ENCODE measurements at regions not wholly inside any gene's neighbourhood (a gene's known extent, or its start where the extent isn't known, plus 50 kb on each side); places are given as distances from the start of the nearest gene placed in this dataset.
"Not testable (repeated sequence)": the region's sequence is repeated elsewhere in the genome, so short reads cannot be mapped to it uniquely, and the experiment has no call there.

- DNase-seq: no peak
These were observed 264.3 kb upstream of the RIMS1 start for GRCh38 chr6:71621918-71622519.

- DNase-seq: no peak
These were observed 244.2 kb upstream of the RIMS1 start for GRCh38 chr6:71642120-71642519.

DNA sequence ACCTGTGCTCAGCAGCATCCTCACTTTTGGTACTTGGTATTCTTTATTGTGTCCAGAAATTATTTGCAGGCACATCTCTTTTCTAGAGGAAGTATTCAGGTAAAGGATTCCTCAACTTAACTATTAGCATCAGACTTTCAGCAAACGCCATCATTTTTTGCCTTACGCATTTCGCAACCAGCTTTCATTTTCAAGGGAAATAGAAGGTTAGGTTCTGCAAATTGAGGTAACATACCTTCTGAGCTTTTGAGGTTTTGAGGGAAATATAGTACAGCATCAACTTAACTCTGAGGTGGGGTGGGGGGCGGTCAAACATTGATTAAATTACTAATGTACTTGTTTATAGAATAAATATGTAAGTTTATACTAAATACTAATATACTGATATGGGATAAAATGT is 243.6 kb upstream of the RIMS1 start:
- no peak for DNase-seq

- DNase-seq: no peak
These were observed 241.1 kb upstream of the RIMS1 start for GRCh38 chr6:71645299-71645698.

DNA sequence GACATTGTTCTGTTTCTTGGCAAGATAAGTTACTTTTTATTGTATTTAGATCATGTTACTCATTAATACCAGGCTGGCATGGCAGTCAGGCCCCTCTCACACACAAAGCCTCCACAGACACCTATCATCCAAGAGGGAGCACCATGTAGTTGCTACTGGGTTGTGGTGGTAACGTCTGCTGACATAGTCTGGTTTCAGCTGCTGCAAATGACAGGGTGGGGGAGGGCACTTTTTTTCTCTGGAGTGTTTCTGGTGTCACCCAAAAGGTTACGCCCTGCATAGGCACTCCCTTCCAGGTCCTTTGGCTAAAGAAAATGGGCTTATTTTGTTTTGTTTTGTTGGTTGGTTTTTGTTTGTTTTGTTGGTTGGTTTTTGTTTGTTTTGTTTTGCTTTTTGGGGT is 236.4 kb upstream of the RIMS1 start:
- no peak for DNase-seq

DNA sequence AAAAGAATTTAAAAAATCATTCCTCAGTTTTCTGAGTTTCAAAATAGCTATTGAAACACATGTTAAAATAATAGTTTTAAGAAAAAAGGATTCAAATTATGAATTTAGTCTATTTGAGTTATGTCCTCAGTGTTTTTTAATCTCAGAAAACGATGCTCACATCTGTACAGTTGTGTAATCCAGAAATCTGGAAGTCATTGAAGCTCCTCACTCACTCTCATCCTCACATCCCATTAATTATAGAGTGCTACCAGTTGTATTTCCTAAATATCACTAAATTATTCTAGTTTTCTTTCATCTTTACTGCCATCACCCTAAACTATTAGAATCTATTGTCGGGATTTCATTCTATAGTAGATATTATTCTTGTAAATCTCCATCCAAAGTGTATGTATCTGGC is 234.7 kb upstream of the RIMS1 start:
- DNase-seq: no peak

DNA sequence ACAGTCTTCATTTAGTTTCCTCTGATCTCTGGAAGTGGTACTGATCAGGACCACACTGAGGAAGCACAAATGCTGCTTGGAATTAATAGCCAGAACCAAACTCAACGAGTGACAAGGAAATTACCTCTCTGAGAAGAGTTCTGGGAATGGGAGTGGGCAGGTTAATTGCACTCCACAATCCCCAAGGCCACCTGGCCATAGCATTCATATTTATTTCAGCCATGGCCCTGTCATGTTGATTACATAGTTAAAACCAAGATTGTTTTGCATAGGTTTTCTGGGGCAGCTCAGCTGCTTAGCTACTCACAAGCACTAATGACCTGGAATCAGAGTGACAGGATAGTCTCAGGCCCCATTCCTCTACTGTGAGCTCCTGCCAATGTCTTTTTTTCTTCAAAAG is 230.2 kb upstream of the RIMS1 start:
- no peak for DNase-seq

DNA sequence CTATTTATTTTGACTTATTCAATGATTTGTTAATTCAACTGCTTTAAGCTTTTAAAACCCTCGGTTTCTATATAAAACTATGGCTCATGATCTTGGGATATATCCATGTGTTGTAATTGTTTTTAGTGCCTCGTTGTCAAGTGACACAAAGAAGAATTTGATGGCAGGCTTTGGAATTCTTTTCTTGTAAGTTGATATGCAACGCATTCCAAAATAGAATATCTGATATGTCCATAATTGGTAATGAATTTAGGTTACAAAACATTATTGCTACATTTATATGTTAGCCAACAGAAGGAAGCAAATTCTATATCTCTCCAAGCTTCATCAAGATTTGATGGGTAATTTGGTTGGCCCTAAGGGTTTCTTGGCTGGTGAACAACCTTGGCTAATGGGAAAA is 220.4 kb upstream of the RIMS1 start:
- DNase-seq: no peak

DNA sequence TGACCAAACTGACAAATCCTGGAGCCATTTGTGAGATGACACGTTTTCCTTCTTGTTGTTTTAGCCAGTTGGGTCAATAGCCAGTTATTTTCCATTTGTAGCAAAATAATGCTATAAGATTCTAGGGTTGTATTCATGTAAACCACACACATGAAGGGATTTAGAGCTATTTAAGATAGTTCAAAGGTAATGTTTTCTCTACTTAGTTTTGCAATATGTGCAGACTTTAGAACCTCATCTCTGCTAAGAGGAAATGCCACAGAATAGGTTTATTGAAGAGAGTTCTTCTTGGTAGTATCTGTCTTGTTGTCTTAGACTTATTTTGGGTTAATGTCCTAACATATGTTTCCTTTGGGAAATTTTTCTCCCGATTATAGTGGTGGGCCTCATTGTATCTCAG is 213.5 kb upstream of the RIMS1 start:
- no peak for DNase-seq

DNA sequence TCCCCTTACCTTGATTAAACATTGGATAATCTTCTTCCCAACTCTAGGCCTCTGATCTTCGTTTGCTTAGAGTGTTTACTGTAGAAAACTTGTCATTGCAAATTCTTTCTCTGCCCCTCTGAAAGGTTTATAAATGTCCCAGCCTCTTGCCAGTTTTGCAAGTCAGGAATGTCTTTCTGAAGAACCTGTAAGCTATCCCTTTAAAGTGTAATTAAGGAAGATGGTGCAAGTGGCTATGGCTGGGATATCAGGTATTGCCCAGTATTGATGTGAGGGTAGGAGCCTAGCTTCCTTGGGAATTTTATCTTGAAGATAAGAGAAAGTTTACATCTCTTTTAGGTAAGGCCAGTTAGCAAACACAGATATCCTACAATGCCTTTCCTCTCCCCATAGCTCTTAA is 211.0 kb upstream of the RIMS1 start:
- DNase-seq: no peak

DNA sequence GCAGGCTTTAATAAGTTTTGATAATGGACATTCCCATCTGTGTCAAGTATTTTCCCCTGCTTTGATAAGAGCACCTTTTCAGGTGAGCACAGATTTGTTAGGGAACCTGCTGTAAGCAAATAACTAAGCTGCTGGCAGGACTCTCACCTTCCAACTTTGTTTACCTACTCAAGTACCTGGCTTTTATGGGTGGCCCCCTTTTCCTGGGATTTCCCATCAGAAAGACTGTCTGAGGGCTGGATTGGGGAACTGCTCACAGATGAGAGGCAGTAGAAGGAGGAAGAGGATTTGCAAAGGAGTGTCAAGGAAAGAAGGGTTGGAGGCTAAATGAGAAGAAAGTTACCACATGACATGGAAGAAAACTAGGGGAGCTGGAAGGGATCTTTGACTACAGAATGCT is 210.1 kb upstream of the RIMS1 start:
- DNase-seq: no peak

DNA sequence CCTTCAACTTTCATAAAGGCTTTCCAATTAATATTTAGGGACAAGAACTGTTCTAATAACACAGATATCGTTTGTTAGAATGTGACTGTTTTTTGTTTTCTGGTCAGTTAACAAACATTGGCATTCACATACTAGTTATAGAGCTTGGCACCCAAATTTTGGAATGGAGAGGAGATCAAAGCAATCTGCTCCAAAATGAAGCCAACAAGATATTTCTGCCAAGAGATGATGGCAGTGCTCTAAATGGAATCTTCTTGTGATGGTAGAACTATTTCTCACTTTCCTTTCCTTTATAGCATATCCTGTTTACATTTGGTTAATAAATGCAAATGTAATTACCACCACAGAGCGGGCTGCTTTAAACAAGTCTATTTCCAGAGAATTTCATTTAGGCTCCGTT is 208.3 kb upstream of the RIMS1 start:
- no peak for DNase-seq

DNA sequence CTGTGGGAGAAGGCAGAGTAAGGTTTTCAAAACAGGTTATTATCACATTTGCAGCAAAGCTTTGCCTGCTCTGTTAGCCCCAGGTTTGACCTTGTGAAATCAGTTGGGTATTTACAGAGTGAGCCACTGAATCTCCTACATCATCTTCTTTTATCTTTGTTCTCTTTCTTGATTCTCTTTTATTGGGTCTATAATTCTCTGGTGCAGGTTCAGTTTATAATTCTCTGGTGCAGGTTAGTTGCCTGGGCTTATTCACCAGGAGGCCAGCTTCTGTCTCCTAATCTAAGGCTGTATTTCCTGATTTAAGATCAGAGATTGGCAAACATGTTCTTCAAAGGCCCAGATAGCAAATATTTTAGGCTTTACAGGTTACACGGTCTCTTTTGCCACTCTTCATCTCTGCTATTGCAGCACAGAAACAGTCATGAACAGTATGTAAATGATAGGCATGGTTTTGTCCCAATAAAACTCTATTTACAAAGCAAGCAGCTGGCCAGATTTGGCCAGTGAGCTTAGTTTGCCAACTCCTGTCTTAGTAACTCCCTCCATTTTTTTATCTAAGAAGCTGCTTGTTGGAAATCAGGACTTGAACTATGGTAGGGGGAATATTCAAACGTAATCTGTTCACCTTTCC is 205.0 kb upstream of the RIMS1 start:
- no peak for DNase-seq

- not testable (repeated sequence) for DNase-seq
These were observed 200.2 kb upstream of the RIMS1 start for GRCh38 chr6:71686021-71686677.

DNA sequence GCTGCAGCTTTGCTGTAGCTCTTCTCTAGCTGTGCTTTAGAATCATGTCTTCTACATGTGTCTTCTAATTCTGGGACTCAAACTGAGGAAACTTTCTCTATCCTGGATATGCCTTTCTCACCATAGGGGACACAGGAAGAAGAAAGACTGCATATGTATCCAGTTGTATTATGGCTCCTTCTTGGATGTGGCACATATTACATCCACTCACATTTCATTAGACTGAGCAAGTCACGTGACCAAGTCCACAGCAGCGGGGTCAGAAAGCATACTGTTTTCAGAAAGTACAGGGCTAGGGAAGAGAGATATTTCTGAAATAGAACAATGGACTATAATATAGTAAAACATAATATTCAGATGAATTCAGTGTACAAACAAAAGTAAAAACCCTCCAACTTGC is 187.6 kb upstream of the RIMS1 start:
- no peak for DNase-seq

DNA sequence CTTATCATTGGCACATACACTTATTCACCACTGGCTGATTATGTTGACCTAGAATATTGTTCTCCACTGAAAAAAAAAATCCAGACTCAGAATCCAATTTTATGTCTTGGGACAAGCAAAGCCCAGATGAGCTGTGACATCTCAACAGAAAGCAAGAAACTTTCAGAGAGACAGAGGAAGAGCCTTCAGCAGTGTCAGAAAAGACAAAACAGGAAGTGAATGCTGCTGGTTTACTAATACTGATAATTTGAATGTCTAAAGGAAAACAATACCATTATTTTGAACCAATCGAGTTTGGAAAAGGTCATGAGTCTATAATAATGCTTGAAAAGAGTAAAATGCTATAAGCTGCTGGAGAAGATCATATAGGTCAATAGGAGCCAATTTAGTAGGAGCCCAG is 179.8 kb upstream of the RIMS1 start:
- no peak for DNase-seq

- DNase-seq: no peak
These were observed 179.3 kb upstream of the RIMS1 start for GRCh38 chr6:71707059-71707458.

- no peak for DNase-seq
These were observed 165.6 kb upstream of the RIMS1 start for GRCh38 chr6:71720705-71721104.

GRCh38 chr6:71721642-71722041 is 164.7 kb upstream of the RIMS1 start:
- DNase-seq: no peak

GRCh38 chr6:71722736-71723135 is 163.6 kb upstream of the RIMS1 start:
- DNase-seq: no peak

DNA sequence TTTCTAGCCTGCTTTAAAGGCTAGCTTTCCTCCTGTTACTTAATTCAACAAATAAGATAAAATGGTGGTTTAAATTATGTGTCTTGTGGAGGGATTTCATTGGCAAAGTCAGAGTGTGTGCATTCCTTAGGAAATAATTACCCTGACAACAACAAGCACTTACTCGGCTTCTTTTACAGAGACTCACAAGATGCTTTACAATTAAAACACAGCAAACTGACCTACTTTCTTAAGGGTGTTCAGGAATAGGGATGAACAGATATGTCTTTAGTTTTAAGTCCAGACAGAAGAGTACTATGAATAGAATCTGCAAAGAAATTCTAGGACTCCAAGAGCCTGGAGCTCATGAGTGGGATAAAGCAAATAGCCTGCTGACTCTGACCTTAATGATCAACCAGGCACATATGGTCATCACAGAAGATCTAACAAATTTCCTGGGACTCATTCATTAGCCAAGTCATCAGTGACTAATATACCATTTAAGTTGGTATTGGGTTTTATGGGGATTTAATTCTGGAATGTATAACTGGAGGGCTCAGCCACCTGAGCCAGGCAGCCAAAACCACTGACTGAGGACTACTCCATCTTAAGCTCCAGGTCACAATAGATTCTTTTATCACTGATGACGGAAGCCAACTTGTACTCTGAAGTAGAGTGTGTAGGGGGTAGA is 161.8 kb upstream of the RIMS1 start:
- no peak for DNase-seq

DNA sequence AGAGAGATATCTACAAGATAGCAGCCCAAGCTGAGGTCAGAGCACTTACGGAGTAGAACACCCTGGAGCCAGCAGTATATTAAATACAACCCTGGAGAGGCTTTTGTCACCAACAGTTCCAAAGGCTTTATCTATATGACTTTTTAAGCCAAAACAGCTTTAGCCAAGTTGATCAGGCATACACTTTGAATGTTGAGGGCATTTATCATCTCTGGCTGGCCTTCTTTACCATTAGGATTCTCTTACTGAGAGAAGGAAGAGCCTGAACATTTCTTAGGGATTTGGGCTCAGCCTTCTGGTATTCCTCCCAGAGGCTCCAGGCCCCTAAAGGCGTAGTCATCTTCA is 161.3 kb upstream of the RIMS1 start:
- DNase-seq: no peak

- no peak for DNase-seq
These were observed 160.2 kb upstream of the RIMS1 start for GRCh38 chr6:71726121-71726520.

DNA sequence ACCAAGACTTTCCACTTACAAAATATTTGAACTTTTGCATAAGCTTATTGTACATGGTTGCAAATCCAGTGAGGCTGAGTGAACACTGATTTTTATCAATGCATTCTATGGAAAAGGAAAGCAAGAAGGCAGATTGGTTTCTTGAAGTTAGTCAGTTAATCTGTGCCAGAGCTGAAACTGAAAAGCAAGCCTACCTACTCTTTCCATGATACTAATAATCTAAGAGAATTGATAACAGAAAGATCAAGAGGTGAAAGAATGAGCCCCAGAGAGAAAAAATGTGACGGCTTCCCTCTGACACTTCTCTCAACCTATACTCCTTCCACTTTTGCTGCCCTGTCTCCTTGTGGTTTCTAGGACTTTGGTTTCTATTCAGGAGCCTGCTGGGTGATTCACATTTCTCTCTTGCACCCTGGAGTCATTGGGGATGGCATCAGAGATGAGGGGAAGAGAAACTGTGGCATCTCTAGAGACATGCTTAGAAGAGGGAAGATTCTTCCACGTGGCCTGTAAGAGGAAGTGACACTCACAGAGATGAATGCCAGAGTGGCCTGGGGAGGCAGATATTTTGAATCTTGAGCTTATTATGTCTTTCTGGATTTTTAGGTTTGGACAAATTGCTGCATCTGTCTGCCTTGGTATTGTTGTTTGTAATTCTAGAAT is 158.6 kb upstream of the RIMS1 start:
- DNase-seq: no peak

Data from activated CD8-positive, alpha-beta memory T cell treated with anti-CD3 and anti-CD28 coated beads, Interleukin-2, amount 50 U/mL, for 48 hours (primary cell).